GM10266 (cell line): ENCODE measurements at regions not wholly inside any gene's neighbourhood (a gene's known extent, or its start where the extent isn't known, plus 50 kb on each side); places are given as distances from the start of the nearest gene placed in this dataset.
A peak's percentile ranks its signal among the peaks of the same experiment; 100 is the strongest.

Source experiments
- DNase-seq: peaks from one replicate; pipeline ENCODE4 v3.0.0; 2012; ENCODE audit errors: extremely low spot score
- TF ChIP-seq, protein P1 (sequence below): IDR thresholded peaks from 2 replicates; pipeline ENCODE4 v1.5.1; 2012; ENCODE audit warnings: mild to moderate bottlenecking, low read depth; ENCODE audit not compliant: control insufficient read depth, insufficient read depth; ENCODE audit errors: missing control alignments

DNA sequence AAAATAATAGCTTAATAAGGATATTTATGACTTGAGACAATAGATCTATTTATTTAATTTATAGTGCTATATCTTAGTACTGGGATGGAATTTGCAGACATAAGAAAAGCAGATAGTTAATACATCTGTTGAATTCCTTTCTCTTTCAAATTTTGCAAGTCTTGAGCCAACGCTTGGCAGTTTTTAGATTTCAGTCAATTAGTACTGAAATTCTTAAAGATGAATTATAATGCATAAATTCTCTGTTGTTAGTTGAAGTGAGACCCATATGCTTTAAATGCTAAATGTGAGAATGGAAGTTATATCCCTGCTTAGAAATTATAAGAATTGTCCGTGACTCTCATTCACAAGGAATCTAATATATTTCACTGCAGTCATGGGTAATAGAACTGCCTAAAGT, 225.1 kb upstream of the ADGRB3 start:
- TF ChIP-seq, protein P1, sequence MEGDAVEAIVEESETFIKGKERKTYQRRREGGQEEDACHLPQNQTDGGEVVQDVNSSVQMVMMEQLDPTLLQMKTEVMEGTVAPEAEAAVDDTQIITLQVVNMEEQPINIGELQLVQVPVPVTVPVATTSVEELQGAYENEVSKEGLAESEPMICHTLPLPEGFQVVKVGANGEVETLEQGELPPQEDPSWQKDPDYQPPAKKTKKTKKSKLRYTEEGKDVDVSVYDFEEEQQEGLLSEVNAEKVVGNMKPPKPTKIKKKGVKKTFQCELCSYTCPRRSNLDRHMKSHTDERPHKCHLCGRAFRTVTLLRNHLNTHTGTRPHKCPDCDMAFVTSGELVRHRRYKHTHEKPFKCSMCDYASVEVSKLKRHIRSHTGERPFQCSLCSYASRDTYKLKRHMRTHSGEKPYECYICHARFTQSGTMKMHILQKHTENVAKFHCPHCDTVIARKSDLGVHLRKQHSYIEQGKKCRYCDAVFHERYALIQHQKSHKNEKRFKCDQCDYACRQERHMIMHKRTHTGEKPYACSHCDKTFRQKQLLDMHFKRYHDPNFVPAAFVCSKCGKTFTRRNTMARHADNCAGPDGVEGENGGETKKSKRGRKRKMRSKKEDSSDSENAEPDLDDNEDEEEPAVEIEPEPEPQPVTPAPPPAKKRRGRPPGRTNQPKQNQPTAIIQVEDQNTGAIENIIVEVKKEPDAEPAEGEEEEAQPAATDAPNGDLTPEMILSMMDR = no peak
- no peak for DNase-seq

- TF ChIP-seq, protein P1 = no peak
- DNase-seq = no peak
Observed at GRCh38 chr6:68400396-68400795, 234.7 kb upstream of the ADGRB3 start.

GRCh38 chr6:68391953-68392352, 243.1 kb upstream of the ADGRB3 start:
- no peak for DNase-seq
- TF ChIP-seq, protein P1 = no peak

- TF ChIP-seq, protein P1 = no peak
- DNase-seq = no peak
Observed at GRCh38 chr6:68372991-68373390, 262.1 kb upstream of the ADGRB3 start.

DNA sequence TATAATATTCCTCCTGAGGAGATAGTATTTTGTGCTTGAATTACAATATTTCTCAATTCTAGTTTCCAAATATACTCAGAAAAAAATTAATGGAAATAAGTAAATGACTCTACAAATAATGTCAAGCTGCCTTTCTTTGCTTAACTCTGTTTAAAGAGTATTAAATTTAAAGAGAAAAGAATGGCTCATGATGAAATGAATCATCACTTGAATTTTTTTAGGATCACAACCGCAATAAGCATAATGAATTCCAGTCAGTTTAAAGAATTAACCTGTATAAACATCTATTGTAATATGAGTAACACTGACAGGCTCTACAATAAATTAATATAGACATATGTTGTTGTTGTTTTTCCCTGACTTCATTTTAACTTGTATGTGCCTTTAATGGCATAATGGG, 266.2 kb upstream of the ADGRB3 start:
- TF ChIP-seq, protein P1 = no peak
- DNase-seq = no peak

DNA sequence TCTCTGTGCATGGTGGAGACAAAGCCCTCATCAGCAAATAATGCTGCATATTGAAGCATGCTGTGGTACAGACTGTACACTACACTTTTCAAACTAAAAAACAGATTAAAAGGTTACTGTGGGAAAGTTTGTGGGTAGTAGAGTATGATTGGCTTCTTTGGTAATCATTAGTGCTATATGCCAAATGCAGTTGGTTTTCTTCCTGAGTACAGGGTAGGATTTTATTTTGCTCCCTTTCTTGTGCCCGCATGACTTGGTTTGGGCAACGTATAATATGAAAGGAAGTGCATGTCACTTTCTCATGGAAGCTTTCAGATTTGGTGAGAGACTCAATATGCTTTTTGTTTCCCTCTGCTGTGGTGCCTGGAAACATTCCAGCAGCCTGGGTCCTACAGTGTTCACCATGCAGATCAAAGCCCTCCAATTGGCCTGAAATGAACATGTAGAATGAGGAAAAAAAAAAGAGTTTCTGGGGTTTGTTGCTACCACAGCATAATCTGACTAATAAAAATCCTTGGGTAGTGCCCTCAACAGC, 270.7 kb upstream of the ADGRB3 start:
- TF ChIP-seq, protein P1 = no peak
- DNase-seq = no peak

DNA sequence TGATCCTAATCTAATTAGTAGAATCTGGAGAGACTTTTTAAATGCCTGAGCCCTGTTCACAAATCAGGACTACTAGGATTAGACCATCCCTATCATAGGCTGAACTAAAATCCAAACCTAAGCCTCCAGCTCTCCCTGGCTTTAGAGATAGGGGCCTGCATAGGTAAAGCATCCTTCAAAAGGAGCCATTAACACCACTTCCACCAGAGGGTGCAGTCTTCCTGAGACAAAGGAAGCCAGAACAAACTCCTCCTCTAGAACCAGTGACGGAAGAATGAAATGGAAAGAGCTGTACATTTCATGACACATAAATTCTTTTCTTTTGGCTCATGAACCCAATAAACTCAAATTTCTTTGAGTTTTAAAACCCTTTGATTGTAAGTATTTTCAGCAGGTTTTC, 291.2 kb upstream of the ADGRB3 start:
- peak; percentile 17 for DNase-seq
- TF ChIP-seq, protein P1 = peak; percentile 40
